BJ (cell line): ENCODE measurements at regions not wholly inside any gene's neighbourhood (a gene's known extent, or its start where the extent isn't known, plus 50 kb on each side); places are given as distances from the start of the nearest gene placed in this dataset.

Experiments used
- CTCF ChIA-PET: fragments of 350-600 bp; formaldehyde crosslinking; extraction: SDS; loops from one replicate; lab custom pipeline; 2021; ENCODE audit warnings: antibody characterized with exemption, inconsistent platforms; lab: Yijun Ruan, JAX
- POLR2A ChIA-PET: fragments of 300-600 bp; sonication (Branson Sonifier 250); formaldehyde crosslinking; extraction: SDS; loops from one replicate; lab custom pipeline; 2021; ENCODE audit warnings: antibody characterized with exemption; lab: Charles Lee
- DNase-seq: peaks from one replicate; pipeline ENCODE4 v3.0.0-alpha.2; 2011; ENCODE audit warnings: low read depth
- H3K27me3 ChIP-seq: 2 replicates; pipeline ENCODE4 v1.6.0; 2011; ENCODE audit warnings: low read length; ENCODE audit not compliant: control insufficient read depth, insufficient read depth
- H3K36me3 ChIP-seq: 2 replicates; pipeline ENCODE4 v1.5.1; 2011; ENCODE audit warnings: low read length; ENCODE audit not compliant: control insufficient read depth, insufficient read depth
- H3K4me3 ChIP-seq: 2 replicates; pipeline ENCODE4 v1.5.1; 2011; ENCODE audit warnings: low read depth, mild to moderate bottlenecking, control low read depth, low read length
- TF ChIP-seq, protein P1 (sequence below): IDR thresholded peaks from 2 replicates; pipeline ENCODE4 v1.5.1; 2011; ENCODE audit warnings: low read depth, mild to moderate bottlenecking, control low read depth, inconsistent platforms, low read length, moderate library complexity; ENCODE audit not compliant: insufficient read depth

DNA sequence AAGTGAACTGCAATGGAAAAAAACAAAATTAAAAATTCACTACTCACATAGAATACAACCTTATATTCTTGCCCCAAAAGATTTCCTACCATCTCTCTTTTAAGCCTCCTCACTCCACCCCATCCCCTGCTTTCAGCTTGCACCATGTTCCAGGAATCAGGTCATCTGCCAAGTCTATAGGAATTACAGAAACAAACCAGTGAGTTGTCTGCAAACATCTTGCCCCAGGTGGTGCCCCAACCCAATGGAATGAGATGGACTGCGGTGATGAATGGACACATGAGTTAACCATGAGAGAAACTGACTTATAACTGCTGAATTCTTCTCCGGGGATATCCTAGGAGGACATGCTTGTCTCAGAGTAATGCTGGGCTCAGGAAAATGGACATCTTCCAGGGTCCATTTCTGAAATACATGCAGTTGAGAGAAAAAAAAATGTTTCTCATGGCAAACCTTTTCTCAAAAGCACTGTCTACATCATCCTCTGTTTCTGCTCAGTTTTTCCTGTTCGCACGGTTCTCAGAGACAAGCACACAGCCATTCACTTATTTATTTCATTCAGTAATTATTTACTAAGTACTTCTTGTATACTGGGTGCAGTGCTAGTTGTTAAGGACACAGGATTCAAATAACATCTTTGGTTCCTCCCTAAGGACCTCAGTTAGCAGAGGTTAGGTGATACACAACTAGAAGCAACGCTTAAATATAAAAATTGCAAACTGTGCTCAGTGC is 350.0 kb downstream of the RND3 start:
- H3K4me3 ChIP-seq, result no peak overlapping the region
- TF ChIP-seq, protein P1, sequence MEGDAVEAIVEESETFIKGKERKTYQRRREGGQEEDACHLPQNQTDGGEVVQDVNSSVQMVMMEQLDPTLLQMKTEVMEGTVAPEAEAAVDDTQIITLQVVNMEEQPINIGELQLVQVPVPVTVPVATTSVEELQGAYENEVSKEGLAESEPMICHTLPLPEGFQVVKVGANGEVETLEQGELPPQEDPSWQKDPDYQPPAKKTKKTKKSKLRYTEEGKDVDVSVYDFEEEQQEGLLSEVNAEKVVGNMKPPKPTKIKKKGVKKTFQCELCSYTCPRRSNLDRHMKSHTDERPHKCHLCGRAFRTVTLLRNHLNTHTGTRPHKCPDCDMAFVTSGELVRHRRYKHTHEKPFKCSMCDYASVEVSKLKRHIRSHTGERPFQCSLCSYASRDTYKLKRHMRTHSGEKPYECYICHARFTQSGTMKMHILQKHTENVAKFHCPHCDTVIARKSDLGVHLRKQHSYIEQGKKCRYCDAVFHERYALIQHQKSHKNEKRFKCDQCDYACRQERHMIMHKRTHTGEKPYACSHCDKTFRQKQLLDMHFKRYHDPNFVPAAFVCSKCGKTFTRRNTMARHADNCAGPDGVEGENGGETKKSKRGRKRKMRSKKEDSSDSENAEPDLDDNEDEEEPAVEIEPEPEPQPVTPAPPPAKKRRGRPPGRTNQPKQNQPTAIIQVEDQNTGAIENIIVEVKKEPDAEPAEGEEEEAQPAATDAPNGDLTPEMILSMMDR, result no peak
- CTCF ChIA-PET, result no interaction called here
- POLR2A ChIA-PET, result no interaction called here
- no peak for DNase-seq
- H3K36me3 ChIP-seq, result no peaks in the 10 kb centered on the region
- H3K27me3 ChIP-seq, result no peaks in the 10 kb centered on the region

DNA sequence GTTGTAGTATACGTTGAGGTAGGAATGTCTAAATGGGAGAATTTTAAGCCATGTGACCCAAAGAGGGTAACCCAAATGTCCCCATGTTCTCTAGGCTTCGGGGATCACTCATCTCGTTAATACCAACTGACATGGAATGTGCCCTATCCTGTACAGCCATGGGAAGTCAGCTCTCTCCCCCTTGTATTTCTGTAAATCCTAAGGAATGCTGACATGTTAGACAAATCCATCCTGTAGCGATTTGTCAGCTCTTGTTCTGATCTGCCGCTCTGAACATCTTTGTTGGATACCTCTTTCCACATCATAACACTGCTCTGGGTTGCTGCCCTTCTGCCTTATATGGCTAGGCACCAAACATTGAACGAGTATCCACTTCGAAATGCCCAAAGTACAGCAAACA is 350.6 kb downstream of the RND3 start:
- TF ChIP-seq, protein P1, result no peak
- no peaks in the 10 kb centered on the region for H3K27me3 ChIP-seq
- CTCF ChIA-PET, result no interaction called here
- no peak for DNase-seq
- no peak overlapping the region for H3K4me3 ChIP-seq
- POLR2A ChIA-PET, result no interaction called here
- H3K36me3 ChIP-seq, result no peaks in the 10 kb centered on the region

GRCh38 chr2:150136401-150136800 is 351.1 kb downstream of the RND3 start:
- DNase-seq, result no peak
- TF ChIP-seq, protein P1, result no peak
- Histone ChIP-seq H3K36me3 (no peaks in the 10 kb centered on the region), H3K27me3 (no peaks in the 10 kb centered on the region), H3K4me3 (no peak overlapping the region)
- POLR2A ChIA-PET, result no interaction called here
- CTCF ChIA-PET, result no interaction called here

- POLR2A ChIA-PET, result no interaction called here
These were observed 352.1 kb downstream of the RND3 start for GRCh38 chr2:150135223-150135883.

DNA sequence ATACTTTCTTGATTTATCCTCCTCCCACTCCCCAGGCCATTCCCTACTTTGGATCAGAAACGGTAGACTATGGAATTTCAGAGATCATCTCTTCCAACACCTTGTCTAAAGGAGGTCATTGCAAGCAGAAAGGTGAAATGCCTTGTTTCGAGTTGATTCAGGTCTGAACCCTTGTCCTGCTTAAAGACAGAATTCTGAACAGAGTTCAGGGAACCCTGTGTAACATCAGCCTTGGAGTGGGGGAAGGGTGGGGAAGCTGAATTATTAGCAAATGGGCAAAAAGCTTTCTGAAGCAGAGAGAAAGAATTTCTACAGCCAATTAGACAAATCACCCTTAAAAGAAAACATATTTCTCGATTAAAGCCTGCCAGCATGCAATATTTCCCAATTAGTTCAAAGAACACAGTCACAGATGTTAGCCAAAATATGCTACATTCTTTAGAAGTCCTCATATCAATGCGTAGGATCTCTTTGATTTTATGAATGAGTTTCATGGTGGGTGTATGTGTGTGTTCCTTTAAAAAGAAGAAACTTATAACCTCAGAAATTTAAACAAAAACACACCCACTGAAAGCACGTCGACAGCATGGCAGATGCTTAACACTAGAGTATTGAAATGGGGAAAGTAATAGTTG is 353.1 kb downstream of the RND3 start:
- CTCF ChIA-PET, result interaction anchor here (1.2 kb wide), 1 partner anchor 9 kb away, joined by 3 read pairs; no protein-coding TSS in a partner anchor
- H3K4me3 ChIP-seq, result no peak overlapping the region
- H3K27me3 ChIP-seq, result no peaks in the 10 kb centered on the region
- TF ChIP-seq, protein P1, result no peak
- DNase-seq, result peak; percentile 75
- POLR2A ChIA-PET, result interaction anchor here (0.7 kb wide), 1 partner anchor 10 kb away, joined by 3 read pairs; no protein-coding TSS in a partner anchor
- no peaks in the 10 kb centered on the region for H3K36me3 ChIP-seq

More at GRCh38 chr2:150135223-150135883, 352.1 kb downstream of the RND3 start:
- TF ChIP-seq, protein P1, result no peak
- Histone ChIP-seq H3K4me3 (no peak overlapping the region), H3K36me3 (no peaks in the 10 kb centered on the region), H3K27me3 (no peaks in the 10 kb centered on the region)
- DNase-seq, result no peak
- CTCF ChIA-PET, result interaction anchor here (1.2 kb wide), 1 partner anchor 15 kb away, joined by 3 read pairs; no protein-coding TSS in a partner anchor
